CD4-positive, CD25-positive, alpha-beta regulatory T cell (primary cell): ENCODE measurements at regions not wholly inside any gene's neighbourhood (a gene's known extent, or its start where the extent isn't known, plus 50 kb on each side); places are given as distances from the start of the nearest gene placed in this dataset.

Experiments used
- ATAC-seq, 2 donors: fragments of 150-1000 bp; cut with Tn5 transposase; one replicate each; pipeline ENCODE4 v1.10.0; 2021; ENCODE audit warnings: low read depth in 2 of 2, moderate number of reproducible peaks in 2 of 2, moderate library complexity in 1 of 2
- DNase-seq, 3 donors: peaks; one replicate each; pipeline versions ENCODE4 v3.0.0 to v3.0.0-alpha.2; 2012 to 2022; ENCODE audit warnings: mixed read lengths in 1 of 3
- H3K27ac ChIP-seq: one replicate; pipeline ENCODE4 v1.7.0; 2013; ENCODE audit warnings: mild to moderate bottlenecking, low read length; ENCODE audit not compliant: insufficient read depth, poor library complexity, severe bottlenecking
- H3K27me3 ChIP-seq: one replicate; pipeline ENCODE4 v1.7.0; 2013; ENCODE audit warnings: low read length; ENCODE audit not compliant: control insufficient read depth, insufficient read depth
- H3K36me3 ChIP-seq: one replicate; pipeline ENCODE4 v1.7.0; 2013; ENCODE audit warnings: mild to moderate bottlenecking, low read length, moderate library complexity; ENCODE audit not compliant: control insufficient read depth, insufficient read depth
- H3K4me1 ChIP-seq: 2 replicates; pipeline ENCODE4 v1.7.0; 2013; ENCODE audit warnings: mild to moderate bottlenecking, low read length; ENCODE audit not compliant: insufficient read depth, control insufficient read depth, poor library complexity, severe bottlenecking
- H3K4me3 ChIP-seq: one replicate; pipeline ENCODE4 v1.7.0; 2013; ENCODE audit warnings: low read depth, mild to moderate bottlenecking, low read length, moderate library complexity
- H3K9me3 ChIP-seq, 2 experiments: 1 replicate in 1 of 2; 2 replicates in 1 of 2; pipeline ENCODE4 v1.7.0; 2013; ENCODE audit warnings: low read length in 2 of 2, mild to moderate bottlenecking in 1 of 2, moderate library complexity in 1 of 2; ENCODE audit not compliant: control insufficient read depth in 2 of 2
- H3K27ac Mint-ChIP-seq, 3 donors: one replicate each; pipeline ENCODE4 v1.8.0; 2020 to 2022; ENCODE audit warnings: mild to moderate bottlenecking in 3 of 3, mixed read lengths in 3 of 3, moderate library complexity in 2 of 3
- H3K27me3 Mint-ChIP-seq: one replicate; pipeline ENCODE4 v1.8.0; 2022; ENCODE audit warnings: mild to moderate bottlenecking, mixed read lengths
- H3K36me3 Mint-ChIP-seq: one replicate; pipeline ENCODE4 v1.8.0; 2020; ENCODE audit warnings: mixed read lengths
- H3K4me1 Mint-ChIP-seq, 4 donors: one replicate each; pipeline ENCODE4 v1.8.0; 2020 to 2022; ENCODE audit warnings: mixed read lengths in 4 of 4, mild to moderate bottlenecking in 1 of 4
- H3K4me3 Mint-ChIP-seq, 4 donors: one replicate each; pipeline ENCODE4 v1.8.0; 2020 to 2022; ENCODE audit warnings: mild to moderate bottlenecking in 4 of 4, mixed read lengths in 4 of 4, moderate library complexity in 3 of 4
- H3K9me3 Mint-ChIP-seq, 7 donors: one replicate each; pipeline ENCODE4 v1.8.0; 2020 to 2022; ENCODE audit warnings: mixed read lengths in 7 of 7, mild to moderate bottlenecking in 3 of 7, moderate library complexity in 2 of 7

DNA sequence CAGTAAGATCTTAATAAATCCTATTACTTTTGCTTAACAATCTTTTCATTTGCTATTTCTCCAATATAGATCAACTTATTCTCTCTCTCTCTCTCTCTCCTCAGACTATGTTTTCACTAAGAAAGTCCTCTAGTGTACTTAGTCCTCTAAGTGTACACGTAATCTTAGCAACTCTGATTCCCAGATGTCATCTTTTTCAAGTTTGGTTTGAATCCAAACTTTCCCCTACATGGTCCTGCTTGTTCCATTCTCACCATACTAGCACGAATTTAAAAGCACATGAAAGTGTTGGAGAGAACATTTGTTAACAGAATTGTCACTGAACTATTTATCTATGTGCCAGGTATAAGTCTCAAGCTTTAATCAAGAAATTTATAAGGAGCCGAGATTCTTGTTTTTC is 202.9 kb downstream of the SPRY2 start:
- Mint-ChIP-seq H3K9me3 (peaks cover 0 to 7% (median 4%) of the 10 kb centered on the region in 7 donors), H3K27me3 (no peaks in the 10 kb centered on the region)
- no peak for ATAC-seq

DNA sequence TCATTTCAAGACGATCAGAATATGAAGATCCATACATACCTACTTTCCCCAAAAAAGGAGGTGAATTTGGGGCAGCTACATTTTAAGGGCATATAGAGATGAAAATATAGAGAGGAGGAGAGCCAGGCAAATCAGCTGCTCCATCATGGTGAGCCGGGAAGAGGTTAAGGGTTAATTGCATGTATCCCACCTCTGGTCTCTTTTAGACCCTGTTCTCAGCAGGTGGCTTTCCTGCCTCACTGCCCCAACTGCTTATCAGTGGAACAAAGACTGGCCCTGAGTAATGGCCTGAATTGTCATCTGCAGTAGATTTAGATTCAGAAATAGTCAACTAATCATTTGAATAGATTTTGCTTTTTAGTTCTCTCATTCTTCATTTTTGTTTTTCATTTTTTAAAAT is 206.6 kb downstream of the SPRY2 start:
- H3K27ac ChIP-seq, result no peak overlapping the region
- no peaks in the 10 kb centered on the region for H3K4me1 Mint-ChIP-seq
- no peaks in the 10 kb centered on the region for H3K4me1 ChIP-seq
- DNase-seq (no peak), ATAC-seq (no peak)
- peak overlapping the region in 1 of 3 donors; percentile 38 for H3K27ac Mint-ChIP-seq
- no peaks in the 10 kb centered on the region for H3K27me3 ChIP-seq
- H3K36me3 Mint-ChIP-seq, result no peaks in the 10 kb centered on the region
- H3K4me3 ChIP-seq, result no peak overlapping the region
- peaks cover 0 to 11% (median 4%) of the 10 kb centered on the region in 7 donors for H3K9me3 Mint-ChIP-seq
- H3K9me3 ChIP-seq, result peaks cover 0 to 1% of the 10 kb centered on the region in 2 experiments
- no peak overlapping the region for H3K4me3 Mint-ChIP-seq
- H3K36me3 ChIP-seq, result no peaks in the 10 kb centered on the region
- no peaks in the 10 kb centered on the region for H3K27me3 Mint-ChIP-seq

More for the DNA sequence above, 202.9 kb downstream of the SPRY2 start:
- no peaks in the 10 kb centered on the region for H3K4me1 ChIP-seq
- H3K4me3 ChIP-seq, result no peak overlapping the region
- Mint-ChIP-seq H3K36me3 (no peaks in the 10 kb centered on the region), H3K4me1 (no peaks in the 10 kb centered on the region), H3K27ac (no peak overlapping the region), H3K4me3 (no peak overlapping the region)
- DNase-seq, result no peak
- no peaks in the 10 kb centered on the region for H3K27me3 ChIP-seq
- H3K27ac ChIP-seq, result no peak overlapping the region
- no peaks in the 10 kb centered on the region for H3K9me3 ChIP-seq
- no peaks in the 10 kb centered on the region for H3K36me3 ChIP-seq

GRCh38 chr13:80133631-80134261 is 207.2 kb downstream of the SPRY2 start:
- DNase-seq, result no peak
- Histone ChIP-seq H3K36me3 (no peaks in the 10 kb centered on the region), H3K4me3 (no peak overlapping the region), H3K9me3 (peaks cover 0 to 1% of the 10 kb centered on the region in 2 experiments), H3K4me1 (no peaks in the 10 kb centered on the region), H3K27me3 (no peaks in the 10 kb centered on the region), H3K27ac (no peak overlapping the region)
- no peaks in the 10 kb centered on the region for H3K27me3 Mint-ChIP-seq
- peaks cover 0 to 11% (median 4%) of the 10 kb centered on the region in 7 donors for H3K9me3 Mint-ChIP-seq
- H3K4me3 Mint-ChIP-seq, result no peak overlapping the region
- no peak for ATAC-seq
- H3K36me3 Mint-ChIP-seq, result no peaks in the 10 kb centered on the region
- H3K27ac Mint-ChIP-seq, result peak overlapping the region in 1 of 3 donors; percentile 38
- no peaks in the 10 kb centered on the region for H3K4me1 Mint-ChIP-seq

- Mint-ChIP-seq H3K27me3 (no peaks in the 10 kb centered on the region), H3K9me3 (peaks cover 0 to 9% (median 4%) of the 10 kb centered on the region in 7 donors), H3K27ac (no peak overlapping the region), H3K4me1 (no peaks in the 10 kb centered on the region), H3K4me3 (no peak overlapping the region), H3K36me3 (no peaks in the 10 kb centered on the region)
- no peak for DNase-seq
- Histone ChIP-seq H3K36me3 (no peaks in the 10 kb centered on the region), H3K27me3 (no peaks in the 10 kb centered on the region), H3K9me3 (peaks cover 0 to 1% of the 10 kb centered on the region in 2 experiments), H3K4me3 (no peak overlapping the region), H3K27ac (no peak overlapping the region), H3K4me1 (no peaks in the 10 kb centered on the region)
- no peak for ATAC-seq
These were observed 208.0 kb downstream of the SPRY2 start for GRCh38 chr13:80132741-80133601.

DNA sequence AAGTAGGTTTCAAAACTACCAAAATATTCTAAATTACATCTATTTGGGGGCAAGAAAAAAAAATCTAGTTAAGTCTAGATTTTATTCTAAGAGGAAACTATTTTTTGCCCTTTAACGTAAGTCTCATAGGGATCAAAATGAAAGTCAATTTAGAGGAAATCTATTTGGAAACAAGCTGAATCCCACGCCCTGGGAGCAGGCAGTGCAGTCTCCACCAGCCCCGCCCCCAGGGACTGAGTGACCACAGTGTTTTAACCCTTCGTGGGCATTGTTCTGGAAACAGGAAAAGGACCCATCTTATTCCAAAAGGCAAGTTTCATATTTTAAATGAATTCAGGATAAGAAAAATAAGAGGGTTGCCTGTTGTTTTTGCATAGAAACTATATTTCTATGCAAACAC is 209.7 kb downstream of the SPRY2 start:
- Histone ChIP-seq H3K27ac (no peak overlapping the region), H3K27me3 (no peaks in the 10 kb centered on the region), H3K4me1 (no peaks in the 10 kb centered on the region), H3K36me3 (no peaks in the 10 kb centered on the region), H3K4me3 (no peak overlapping the region), H3K9me3 (peaks cover 0 to 4% of the 10 kb centered on the region in 2 experiments)
- Mint-ChIP-seq H3K27ac (no peak overlapping the region), H3K27me3 (no peaks in the 10 kb centered on the region), H3K4me1 (no peaks in the 10 kb centered on the region), H3K4me3 (no peak overlapping the region), H3K9me3 (peaks cover 0 to 6% (median 3%) of the 10 kb centered on the region in 7 donors), H3K36me3 (no peaks in the 10 kb centered on the region)
- ATAC-seq, result no peak
- DNase-seq, result no peak

DNA sequence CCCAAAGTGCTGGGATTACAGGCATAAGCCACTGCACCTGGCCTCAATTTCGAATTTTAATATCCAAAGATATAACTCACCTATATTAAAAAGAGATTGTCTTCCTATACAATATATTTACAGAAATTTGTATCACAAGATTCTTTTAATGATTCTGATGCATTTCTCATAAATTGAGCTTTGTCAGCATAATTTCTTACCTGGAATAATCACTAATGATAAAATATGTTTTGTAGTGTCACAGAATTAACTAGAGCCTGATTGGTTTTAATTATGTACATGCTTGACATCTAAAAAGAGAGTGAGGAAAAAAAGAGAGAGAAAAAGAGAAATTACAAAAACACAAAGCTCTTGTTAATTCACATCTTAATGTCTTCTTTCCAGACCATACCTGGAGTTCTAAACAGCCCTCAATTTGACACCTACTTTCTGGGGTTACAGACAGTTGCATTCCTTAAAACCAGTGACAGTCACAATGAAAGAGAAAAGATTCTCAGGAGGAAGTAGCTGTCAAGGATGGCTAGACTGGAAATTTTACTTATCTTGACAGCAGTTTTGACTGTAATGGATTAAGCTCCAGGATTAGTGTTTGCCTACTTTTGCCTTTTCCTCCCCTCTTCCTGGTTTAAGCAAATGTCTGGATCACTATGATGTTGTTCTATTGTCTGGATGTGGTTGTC is 214.4 kb downstream of the SPRY2 start:
- Mint-ChIP-seq H3K27ac (no peak overlapping the region), H3K4me1 (no peaks in the 10 kb centered on the region), H3K4me3 (no peak overlapping the region), H3K9me3 (peaks cover 1 to 10% (median 4%) of the 10 kb centered on the region in 7 donors), H3K27me3 (no peaks in the 10 kb centered on the region), H3K36me3 (no peaks in the 10 kb centered on the region)
- no peak for ATAC-seq
- Histone ChIP-seq H3K4me1 (no peaks in the 10 kb centered on the region), H3K4me3 (no peak overlapping the region), H3K27me3 (no peaks in the 10 kb centered on the region), H3K36me3 (no peaks in the 10 kb centered on the region), H3K27ac (no peak overlapping the region), H3K9me3 (peaks cover 0 to 3% of the 10 kb centered on the region in 2 experiments)
- no peak for DNase-seq

DNA sequence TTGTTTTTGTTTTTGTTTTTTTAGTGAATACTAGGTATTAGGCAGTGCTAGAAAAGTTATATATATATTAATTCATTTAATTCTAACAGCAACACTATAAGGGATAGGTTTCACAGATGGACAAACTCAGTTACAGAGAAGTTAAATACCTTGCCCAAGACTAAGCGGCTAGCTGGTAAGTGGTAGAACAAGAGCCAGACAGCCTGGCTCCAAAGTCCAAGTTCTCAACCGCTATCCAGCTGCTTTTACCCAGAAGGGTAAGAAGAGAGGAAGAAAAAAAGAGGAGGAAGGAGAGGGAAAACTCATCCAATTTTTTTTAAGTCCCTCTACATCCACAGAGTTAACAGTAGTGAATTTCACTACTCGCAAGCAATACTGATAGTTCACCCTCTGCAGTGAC is 217.0 kb downstream of the SPRY2 start:
- no peaks in the 10 kb centered on the region for H3K4me1 ChIP-seq
- no peak overlapping the region for H3K4me3 ChIP-seq
- peaks cover 0 to 3% of the 10 kb centered on the region in 2 experiments for H3K9me3 ChIP-seq
- Mint-ChIP-seq H3K4me1 (no peaks in the 10 kb centered on the region), H3K36me3 (no peaks in the 10 kb centered on the region), H3K27ac (no peak overlapping the region), H3K27me3 (no peaks in the 10 kb centered on the region), H3K9me3 (peaks cover 0 to 11% (median 2%) of the 10 kb centered on the region in 7 donors), H3K4me3 (no peak overlapping the region)
- no peaks in the 10 kb centered on the region for H3K27me3 ChIP-seq
- no peak for ATAC-seq
- H3K27ac ChIP-seq, result no peak overlapping the region
- no peaks in the 10 kb centered on the region for H3K36me3 ChIP-seq
- no peak for DNase-seq
